HuH-7.5 (cell line): ENCODE measurements at regions not wholly inside any gene's neighbourhood (a gene's known extent, or its start where the extent isn't known, plus 50 kb on each side); places are given as distances from the start of the nearest gene placed in this dataset.

Experiments used
- DNase-seq: peaks from one replicate; pipeline ENCODE4 v3.0.0; 2011; ENCODE audit warnings: low spot score

DNA sequence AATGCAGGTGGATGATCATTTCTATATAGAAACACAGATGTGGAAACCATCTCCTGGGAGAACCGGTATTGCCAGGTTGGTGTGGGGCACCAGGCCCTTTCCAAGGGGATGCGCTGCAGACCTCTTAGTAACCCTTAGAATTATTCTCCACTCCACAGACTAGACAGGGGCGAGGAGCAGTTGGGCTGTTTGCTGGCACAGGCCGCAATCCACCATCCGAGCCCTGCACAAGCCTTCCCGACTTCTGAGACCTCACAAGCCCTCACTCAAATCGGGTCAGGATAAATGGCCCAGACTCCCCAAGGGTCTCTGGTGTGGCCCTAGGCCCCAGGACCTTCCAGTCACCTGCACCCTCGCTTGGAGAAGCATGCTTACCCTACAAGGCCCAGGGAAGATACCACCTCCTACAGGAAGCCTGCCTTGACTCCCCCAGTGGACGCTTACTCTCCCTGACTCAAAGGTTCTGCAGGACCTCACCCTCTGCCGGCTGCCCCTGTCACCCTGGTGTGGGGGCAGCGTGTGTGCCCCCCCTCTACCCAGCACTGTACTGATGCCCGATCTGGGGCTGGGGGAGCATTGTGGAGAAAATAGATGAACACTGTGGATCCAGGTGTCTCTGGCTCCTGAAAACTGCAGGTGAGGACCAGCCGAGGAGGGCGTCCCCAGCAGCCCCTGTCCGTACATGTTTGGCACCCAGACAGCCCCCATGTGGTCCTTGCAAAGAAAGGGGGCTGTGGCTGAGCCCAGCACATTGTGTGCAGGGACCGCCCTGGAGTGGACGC is 49.8 kb upstream of the ACSF3 start:
- DNase-seq, result no peak
